ENCODE measurements at regions not wholly inside any gene's neighbourhood (a gene's known extent, or its start where the extent isn't known, plus 50 kb on each side); places are given as distances from the start of the nearest gene placed in this dataset.

DNA sequence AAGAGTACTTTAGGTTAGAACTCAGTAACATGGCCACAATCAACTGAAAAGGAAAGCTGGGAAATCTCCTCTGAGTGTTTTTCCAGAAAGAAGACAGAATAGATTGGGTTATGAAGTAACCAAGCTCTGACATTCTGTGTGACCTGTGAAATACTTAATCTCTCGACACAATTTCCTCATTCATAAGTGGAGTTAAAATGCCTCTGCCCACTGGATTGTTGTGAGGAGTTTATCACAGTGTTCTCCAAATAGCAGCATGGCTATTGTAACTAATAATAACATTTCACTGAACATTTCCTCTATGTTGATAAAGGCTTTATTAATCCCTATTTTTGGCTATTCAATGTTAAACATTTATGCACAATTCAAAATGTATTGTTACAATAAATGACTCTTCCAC lies 311.0 kb downstream of the GABRB2 start:
- no peaks in the 10 kb centered on the region for H3K9me3 ChIP-seq (ENCODE audit: control insufficient read depth in 5 of 5, low read length in 5 of 5)
- no peaks in the 10 kb centered on the region for H3K27me3 ChIP-seq (ENCODE audit: control insufficient read depth in 5 of 5, insufficient read depth in 4 of 5, low read length in 5 of 5)
- no peaks in the 10 kb centered on the region for H3K36me3 ChIP-seq (ENCODE audit: control insufficient read depth in 5 of 5, insufficient read depth in 5 of 5, low read length in 5 of 5)
- no peaks in the 10 kb centered on the region for H3K4me1 ChIP-seq (ENCODE audit: control insufficient read depth in 5 of 5, insufficient read depth in 5 of 5, low read length in 5 of 5)
- H3K9ac ChIP-seq (ENCODE audit: low read length in 5 of 5), result no peak overlapping the region
- H3K27ac ChIP-seq (ENCODE audit: low read depth, low read length), result no peak overlapping the region
- H3K4me3 ChIP-seq (ENCODE audit: low read depth in 1 of 5, low read length in 5 of 5), result no peak overlapping the region

DNA sequence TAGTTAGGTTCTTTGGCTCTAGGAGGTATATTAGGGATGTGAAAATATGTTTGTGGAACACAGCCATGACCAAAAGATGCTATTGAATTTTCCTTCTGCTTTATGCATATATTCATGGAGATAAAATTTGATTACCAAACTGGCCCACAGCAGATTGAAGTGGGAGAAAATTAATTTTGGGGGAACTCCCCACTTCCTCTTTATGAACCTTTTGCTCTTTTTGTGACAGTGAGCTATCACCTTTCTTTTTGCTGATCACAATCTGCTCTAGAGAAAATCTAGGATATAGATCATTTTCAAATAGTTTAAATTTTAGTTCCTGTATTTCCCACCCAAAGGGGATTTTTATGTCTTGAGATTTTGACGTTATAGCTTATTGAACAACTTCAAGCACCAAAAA lies 313.0 kb downstream of the GABRB2 start:
- no peaks in the 10 kb centered on the region for H3K4me1 ChIP-seq (ENCODE audit: control insufficient read depth in 5 of 5, insufficient read depth in 5 of 5, low read length in 5 of 5)
- no peak overlapping the region for H3K4me3 ChIP-seq (ENCODE audit: low read depth in 1 of 5, low read length in 5 of 5)
- H3K9ac ChIP-seq (ENCODE audit: low read length in 5 of 5), result no peak overlapping the region
- no peaks in the 10 kb centered on the region for H3K36me3 ChIP-seq (ENCODE audit: control insufficient read depth in 5 of 5, insufficient read depth in 5 of 5, low read length in 5 of 5)
- H3K9me3 ChIP-seq (ENCODE audit: control insufficient read depth in 5 of 5, low read length in 5 of 5), result no peaks in the 10 kb centered on the region
- no peak overlapping the region for H3K27ac ChIP-seq (ENCODE audit: low read depth, low read length)
- no peaks in the 10 kb centered on the region for H3K27me3 ChIP-seq (ENCODE audit: control insufficient read depth in 5 of 5, insufficient read depth in 4 of 5, low read length in 5 of 5)

DNA sequence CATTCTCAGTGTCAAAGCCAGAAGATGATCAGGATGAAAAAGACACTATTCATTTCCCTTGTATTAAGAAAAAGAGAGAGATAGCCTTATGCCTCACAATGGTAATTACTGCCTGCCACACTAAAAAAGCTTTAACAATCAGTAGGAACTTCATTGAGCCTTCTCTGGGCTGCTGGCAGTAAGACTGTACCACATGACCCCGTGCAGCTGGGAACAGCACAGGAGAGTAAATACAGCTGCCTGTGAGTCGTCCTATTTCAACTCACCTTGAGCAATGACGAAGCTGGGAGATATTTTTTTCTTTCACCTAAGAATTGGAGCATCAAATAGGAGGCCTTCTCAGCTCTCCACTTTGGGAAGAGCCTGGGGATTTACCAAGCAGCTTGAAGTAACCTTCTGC lies 316.3 kb downstream of the GABRB2 start:
- no peaks in the 10 kb centered on the region for H3K9me3 ChIP-seq (ENCODE audit: control insufficient read depth in 5 of 5, low read length in 5 of 5)
- no peaks in the 10 kb centered on the region for H3K36me3 ChIP-seq (ENCODE audit: control insufficient read depth in 5 of 5, insufficient read depth in 5 of 5, low read length in 5 of 5)
- no peaks in the 10 kb centered on the region for H3K27me3 ChIP-seq (ENCODE audit: control insufficient read depth in 5 of 5, insufficient read depth in 4 of 5, low read length in 5 of 5)
- no peaks in the 10 kb centered on the region for H3K4me1 ChIP-seq (ENCODE audit: control insufficient read depth in 5 of 5, insufficient read depth in 5 of 5, low read length in 5 of 5)
- H3K4me3 ChIP-seq (ENCODE audit: low read depth in 1 of 5, low read length in 5 of 5), result no peak overlapping the region
- no peak overlapping the region for H3K9ac ChIP-seq (ENCODE audit: low read length in 5 of 5)
- no peak overlapping the region for H3K27ac ChIP-seq (ENCODE audit: low read depth, low read length)

DNA sequence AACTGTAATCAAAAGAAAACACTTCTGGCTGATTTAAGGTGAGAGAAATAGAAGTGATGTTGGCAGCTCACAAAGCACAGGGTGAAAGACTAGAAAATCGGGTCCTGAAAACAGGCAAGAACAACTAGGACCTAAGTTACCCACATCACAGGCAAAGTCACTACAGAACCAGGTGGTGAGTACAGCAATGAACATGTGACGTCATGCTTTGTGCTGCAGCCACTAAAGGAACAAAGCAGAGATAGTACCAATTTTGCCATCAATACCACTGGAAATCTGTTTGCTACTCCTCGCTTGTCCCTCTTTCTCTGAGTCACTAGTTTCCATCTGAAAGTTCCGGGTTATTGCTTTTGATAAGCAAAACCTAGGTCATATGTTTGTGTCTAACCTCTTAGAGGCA lies 326.7 kb downstream of the GABRB2 start:
- no peaks in the 10 kb centered on the region for H3K4me1 ChIP-seq (ENCODE audit: control insufficient read depth in 5 of 5, insufficient read depth in 5 of 5, low read length in 5 of 5)
- H3K36me3 ChIP-seq (ENCODE audit: control insufficient read depth in 5 of 5, insufficient read depth in 5 of 5, low read length in 5 of 5), result no peaks in the 10 kb centered on the region
- H3K9ac ChIP-seq (ENCODE audit: low read length in 5 of 5), result no peak overlapping the region
- H3K27ac ChIP-seq (ENCODE audit: low read depth, low read length), result no peak overlapping the region
- H3K9me3 ChIP-seq (ENCODE audit: control insufficient read depth in 5 of 5, low read length in 5 of 5), result no peaks in the 10 kb centered on the region
- H3K4me3 ChIP-seq (ENCODE audit: low read depth in 1 of 5, low read length in 5 of 5), result no peak overlapping the region
- H3K27me3 ChIP-seq (ENCODE audit: control insufficient read depth in 5 of 5, insufficient read depth in 4 of 5, low read length in 5 of 5), result no peaks in the 10 kb centered on the region

DNA sequence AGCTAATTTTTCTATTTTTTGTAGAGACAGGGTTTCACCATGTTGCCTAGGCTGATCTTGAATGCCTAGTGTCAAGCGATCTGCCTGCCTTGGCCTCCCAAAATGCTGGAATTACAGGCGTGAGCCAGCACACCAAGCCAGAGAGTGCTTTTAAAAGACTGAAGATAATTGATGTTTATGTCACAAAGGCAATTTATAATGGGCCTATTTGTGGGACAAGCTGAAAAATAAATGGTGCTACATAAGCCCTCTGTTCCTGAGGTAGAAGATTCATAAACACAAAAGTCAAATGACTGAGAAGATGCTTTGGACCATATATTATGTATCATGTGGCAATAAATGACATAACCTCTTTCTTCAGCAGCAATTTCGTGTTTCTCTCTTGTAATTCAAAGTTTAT lies 329.6 kb downstream of the GABRB2 start:
- no peak overlapping the region for H3K4me3 ChIP-seq (ENCODE audit: low read depth in 1 of 5, low read length in 5 of 5)
- H3K27ac ChIP-seq (ENCODE audit: low read depth, low read length), result no peak overlapping the region
- no peak overlapping the region for H3K9ac ChIP-seq (ENCODE audit: low read length in 5 of 5)
- no peaks in the 10 kb centered on the region for H3K27me3 ChIP-seq (ENCODE audit: control insufficient read depth in 5 of 5, insufficient read depth in 4 of 5, low read length in 5 of 5)
- H3K4me1 ChIP-seq (ENCODE audit: control insufficient read depth in 5 of 5, insufficient read depth in 5 of 5, low read length in 5 of 5), result no peaks in the 10 kb centered on the region
- no peaks in the 10 kb centered on the region for H3K36me3 ChIP-seq (ENCODE audit: control insufficient read depth in 5 of 5, insufficient read depth in 5 of 5, low read length in 5 of 5)
- no peaks in the 10 kb centered on the region for H3K9me3 ChIP-seq (ENCODE audit: control insufficient read depth in 5 of 5, low read length in 5 of 5)

DNA sequence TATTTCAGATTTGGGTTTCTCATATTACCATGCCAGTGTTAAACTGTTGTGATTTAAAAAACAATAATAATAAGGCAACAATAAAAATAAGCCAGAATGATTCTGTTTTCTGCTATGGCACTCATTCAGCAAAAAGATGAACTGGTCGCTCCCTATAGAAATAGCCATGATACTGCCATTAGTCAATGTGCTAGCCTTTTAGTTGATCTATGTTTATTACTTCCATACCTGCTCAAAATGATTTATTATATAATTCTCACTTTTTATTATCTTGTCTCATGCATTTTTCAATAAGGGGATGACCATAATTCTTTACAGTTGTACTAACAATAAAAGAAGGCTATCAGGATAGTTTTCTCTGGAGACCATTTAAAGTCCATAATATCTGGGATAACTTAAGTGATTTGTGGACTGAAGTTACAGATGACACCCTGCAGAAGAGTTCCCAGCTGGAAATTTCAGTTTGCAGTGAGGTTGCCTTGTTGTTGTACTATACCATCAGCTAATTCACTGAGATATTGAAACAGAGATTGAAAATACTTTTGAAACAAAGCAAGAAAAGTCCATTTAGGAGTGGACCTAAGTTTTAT lies 334.3 kb downstream of the GABRB2 start:
- no peak overlapping the region for H3K9ac ChIP-seq (ENCODE audit: low read length in 5 of 5)
- H3K36me3 ChIP-seq (ENCODE audit: control insufficient read depth in 5 of 5, insufficient read depth in 5 of 5, low read length in 5 of 5), result no peaks in the 10 kb centered on the region
- H3K4me1 ChIP-seq (ENCODE audit: control insufficient read depth in 5 of 5, insufficient read depth in 5 of 5, low read length in 5 of 5), result no peaks in the 10 kb centered on the region
- H3K4me3 ChIP-seq (ENCODE audit: low read depth in 1 of 5, low read length in 5 of 5), result no peak overlapping the region
- no peaks in the 10 kb centered on the region for H3K9me3 ChIP-seq (ENCODE audit: control insufficient read depth in 5 of 5, low read length in 5 of 5)
- H3K27me3 ChIP-seq (ENCODE audit: control insufficient read depth in 5 of 5, insufficient read depth in 4 of 5, low read length in 5 of 5), result no peaks in the 10 kb centered on the region
- no peak overlapping the region for H3K27ac ChIP-seq (ENCODE audit: low read depth, low read length)

DNA sequence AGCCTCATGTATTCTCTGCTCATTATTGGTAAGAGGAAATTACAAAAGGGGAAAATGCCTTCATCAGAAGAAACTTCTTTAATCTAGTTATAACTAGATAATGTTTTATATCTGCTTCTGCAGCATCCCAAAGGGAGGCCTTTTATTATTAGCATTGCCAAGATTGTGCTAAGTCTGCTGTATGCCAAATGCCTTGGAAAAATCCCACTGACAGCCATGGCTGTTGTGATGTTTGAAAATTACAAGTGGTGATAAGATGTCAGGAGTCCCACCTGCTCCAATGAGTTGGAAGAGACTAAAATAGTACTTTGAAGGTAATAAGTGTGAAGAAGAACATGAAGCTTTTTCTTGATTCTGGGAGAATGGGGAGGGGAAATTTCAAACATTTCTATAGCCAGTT lies 345.0 kb downstream of the GABRB2 start:
- no peaks in the 10 kb centered on the region for H3K4me1 ChIP-seq (ENCODE audit: control insufficient read depth in 5 of 5, insufficient read depth in 5 of 5, low read length in 5 of 5)
- H3K4me3 ChIP-seq (ENCODE audit: low read depth in 1 of 5, low read length in 5 of 5), result no peak overlapping the region
- H3K27me3 ChIP-seq (ENCODE audit: control insufficient read depth in 5 of 5, insufficient read depth in 4 of 5, low read length in 5 of 5), result no peaks in the 10 kb centered on the region
- H3K9me3 ChIP-seq (ENCODE audit: control insufficient read depth in 5 of 5, low read length in 5 of 5), result peaks cover 0 to 5% (median 0%) of the 10 kb centered on the region in 5 donors
- no peak overlapping the region for H3K27ac ChIP-seq (ENCODE audit: low read depth, low read length)
- H3K9ac ChIP-seq (ENCODE audit: low read length in 5 of 5), result no peak overlapping the region
- no peaks in the 10 kb centered on the region for H3K36me3 ChIP-seq (ENCODE audit: control insufficient read depth in 5 of 5, insufficient read depth in 5 of 5, low read length in 5 of 5)

DNA sequence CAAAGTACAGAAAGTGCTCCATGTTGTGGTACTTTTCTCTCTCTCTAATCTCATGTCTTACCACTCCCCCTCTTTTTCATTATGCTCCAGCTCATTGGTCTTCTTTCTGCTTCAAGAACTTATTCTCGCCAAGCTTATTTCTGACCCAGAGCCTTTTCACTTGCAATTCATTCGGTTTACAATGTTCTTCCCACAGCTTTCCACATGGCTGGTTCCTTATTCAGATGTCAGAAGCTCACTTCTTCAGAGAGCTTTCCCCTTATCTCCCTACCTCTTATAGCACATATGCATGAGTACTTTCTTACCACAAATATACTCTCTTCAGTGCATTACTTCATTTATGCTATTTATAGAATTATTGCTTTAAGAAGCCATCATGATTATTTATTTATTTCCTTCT lies 338.8 kb upstream of the ATP10B start:
- Histone ChIP-seq H3K27ac (ENCODE audit: low read depth, low read length) (no peak overlapping the region), H3K9me3 (ENCODE audit: control insufficient read depth in 5 of 5, low read length in 5 of 5) (no peaks in the 10 kb centered on the region), H3K4me1 (ENCODE audit: control insufficient read depth in 5 of 5, insufficient read depth in 5 of 5, low read length in 5 of 5) (peaks cover 0 to 15% (median 4%) of the 10 kb centered on the region in 5 donors), H3K36me3 (ENCODE audit: control insufficient read depth in 5 of 5, insufficient read depth in 5 of 5, low read length in 5 of 5) (no peaks in the 10 kb centered on the region), H3K27me3 (ENCODE audit: control insufficient read depth in 5 of 5, insufficient read depth in 4 of 5, low read length in 5 of 5) (no peaks in the 10 kb centered on the region), H3K4me3 (ENCODE audit: low read depth in 1 of 5, low read length in 5 of 5) (no peak overlapping the region), H3K9ac (ENCODE audit: low read length in 5 of 5) (no peak overlapping the region)

DNA sequence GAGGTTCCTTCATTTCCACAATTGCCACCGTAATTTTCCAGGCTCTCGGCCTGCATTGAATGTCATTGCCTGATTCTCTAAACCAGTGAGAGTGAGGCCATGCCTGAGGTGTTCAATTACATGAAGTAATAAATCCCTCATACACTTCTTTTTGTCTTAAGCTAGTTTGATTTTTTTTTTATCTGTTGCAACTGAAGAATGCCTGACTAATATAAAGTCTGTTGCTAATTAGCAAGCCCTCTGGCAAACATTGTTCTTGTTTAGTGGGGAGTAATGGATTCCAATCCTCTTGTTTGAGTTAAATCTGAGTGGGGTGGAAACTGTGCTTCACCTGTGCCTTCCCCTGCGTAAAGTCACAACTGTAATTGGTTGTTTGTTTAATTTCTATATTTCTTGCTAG lies 338.1 kb upstream of the ATP10B start:
- no peaks in the 10 kb centered on the region for H3K36me3 ChIP-seq (ENCODE audit: control insufficient read depth in 5 of 5, insufficient read depth in 5 of 5, low read length in 5 of 5)
- no peak overlapping the region for H3K27ac ChIP-seq (ENCODE audit: low read depth, low read length)
- no peak overlapping the region for H3K9ac ChIP-seq (ENCODE audit: low read length in 5 of 5)
- H3K4me1 ChIP-seq (ENCODE audit: control insufficient read depth in 5 of 5, insufficient read depth in 5 of 5, low read length in 5 of 5), result peaks cover 0 to 15% (median 4%) of the 10 kb centered on the region in 5 donors
- no peaks in the 10 kb centered on the region for H3K9me3 ChIP-seq (ENCODE audit: control insufficient read depth in 5 of 5, low read length in 5 of 5)
- no peaks in the 10 kb centered on the region for H3K27me3 ChIP-seq (ENCODE audit: control insufficient read depth in 5 of 5, insufficient read depth in 4 of 5, low read length in 5 of 5)
- H3K4me3 ChIP-seq (ENCODE audit: low read depth in 1 of 5, low read length in 5 of 5), result no peak overlapping the region

DNA sequence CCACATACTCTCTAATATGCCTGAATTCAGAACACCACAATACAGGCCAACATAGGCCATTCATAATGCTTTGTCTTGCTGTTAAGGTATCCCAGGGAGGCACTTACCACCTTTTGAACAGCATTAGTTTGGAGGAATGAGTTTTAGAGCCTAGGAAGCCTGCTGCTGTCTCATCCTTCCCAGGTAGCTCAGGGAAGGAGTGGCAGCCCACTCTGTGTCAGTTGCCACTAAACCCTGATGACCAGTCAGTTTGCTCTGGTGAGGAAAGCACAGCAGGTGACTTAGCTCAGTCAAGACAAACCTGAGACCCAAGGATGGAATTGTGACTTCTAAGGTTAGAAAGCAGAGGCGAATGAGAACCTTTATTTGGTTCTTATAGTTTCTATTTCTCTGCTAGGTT lies 337.4 kb upstream of the ATP10B start:
- Histone ChIP-seq H3K27ac (ENCODE audit: low read depth, low read length) (no peak overlapping the region), H3K27me3 (ENCODE audit: control insufficient read depth in 5 of 5, insufficient read depth in 4 of 5, low read length in 5 of 5) (no peaks in the 10 kb centered on the region), H3K4me3 (ENCODE audit: low read depth in 1 of 5, low read length in 5 of 5) (no peak overlapping the region), H3K4me1 (ENCODE audit: control insufficient read depth in 5 of 5, insufficient read depth in 5 of 5, low read length in 5 of 5) (peaks cover 0 to 15% (median 4%) of the 10 kb centered on the region in 5 donors), H3K36me3 (ENCODE audit: control insufficient read depth in 5 of 5, insufficient read depth in 5 of 5, low read length in 5 of 5) (no peaks in the 10 kb centered on the region), H3K9me3 (ENCODE audit: control insufficient read depth in 5 of 5, low read length in 5 of 5) (no peaks in the 10 kb centered on the region), H3K9ac (ENCODE audit: low read length in 5 of 5) (no peak overlapping the region)

DNA sequence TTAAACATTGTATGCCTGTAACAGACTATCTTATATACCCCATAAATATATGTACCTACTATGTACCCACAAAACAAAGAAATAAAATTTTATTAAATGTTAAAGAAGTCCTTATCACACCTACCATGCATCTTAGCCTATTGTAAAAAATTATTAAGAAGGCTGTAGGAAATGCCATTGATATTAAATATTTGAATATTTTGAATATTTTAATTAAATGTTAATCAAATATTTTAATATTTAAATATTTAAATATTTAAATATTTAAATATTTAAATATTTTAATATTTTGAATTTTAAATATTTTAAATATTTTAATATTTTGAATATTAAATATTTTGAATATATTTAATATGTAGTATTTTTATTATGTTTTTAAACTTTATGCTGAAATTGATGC lies 331.5 kb upstream of the ATP10B start:
- H3K9me3 ChIP-seq (ENCODE audit: control insufficient read depth in 5 of 5, low read length in 5 of 5), result peaks cover 0 to 4% (median 0%) of the 10 kb centered on the region in 5 donors
- H3K4me3 ChIP-seq (ENCODE audit: low read depth in 1 of 5, low read length in 5 of 5), result no peak overlapping the region
- H3K9ac ChIP-seq (ENCODE audit: low read length in 5 of 5), result no peak overlapping the region
- H3K36me3 ChIP-seq (ENCODE audit: control insufficient read depth in 5 of 5, insufficient read depth in 5 of 5, low read length in 5 of 5), result no peaks in the 10 kb centered on the region
- H3K4me1 ChIP-seq (ENCODE audit: control insufficient read depth in 5 of 5, insufficient read depth in 5 of 5, low read length in 5 of 5), result no peaks in the 10 kb centered on the region
- no peaks in the 10 kb centered on the region for H3K27me3 ChIP-seq (ENCODE audit: control insufficient read depth in 5 of 5, insufficient read depth in 4 of 5, low read length in 5 of 5)
- no peak overlapping the region for H3K27ac ChIP-seq (ENCODE audit: low read depth, low read length)

Data from subcutaneous abdominal adipose tissue (tissue), 5 donors.